Loucy (cell line): ENCODE measurements at regions not wholly inside any gene's neighbourhood (a gene's known extent, or its start where the extent isn't known, plus 50 kb on each side); places are given as distances from the start of the nearest gene placed in this dataset.

ENCODE experiments used
- H2AFZ ChIP-seq: fragments of 200-600 bp; sonication (generic); 2 replicates; pipeline ENCODE4 v1.6.0; 2016; ENCODE audit warnings: antibody characterized with exemption, mild to moderate bottlenecking, low read length, moderate library complexity
- H3F3A ChIP-seq: fragments of 200-600 bp; 2 replicates; pipeline ENCODE4 v1.6.0; 2016; ENCODE audit warnings: antibody characterized with exemption, low read depth, mild to moderate bottlenecking
- H3K27me3 ChIP-seq: fragments of 200-600 bp; sonication (generic); 2 replicates; pipeline ENCODE4 v1.6.1; 2014; ENCODE audit warnings: low read length, mild to moderate bottlenecking; ENCODE audit not compliant: insufficient read depth, poor library complexity, severe bottlenecking
- H3K36me3 ChIP-seq: fragments of 200-600 bp; sonication (generic); 2 replicates; pipeline ENCODE4 v1.6.1; 2016; ENCODE audit warnings: low read length; ENCODE audit not compliant: insufficient read depth
- H3K4me1 ChIP-seq: fragments of 200-600 bp; sonication (generic); 2 replicates; pipeline ENCODE4 v1.5.1; 2014; ENCODE audit warnings: low read length, mild to moderate bottlenecking; ENCODE audit not compliant: insufficient read depth, poor library complexity, severe bottlenecking
- H3K4me2 ChIP-seq: fragments of 200-600 bp; sonication (generic); 2 replicates; pipeline ENCODE4 v1.6.0; 2014; ENCODE audit warnings: antibody characterized with exemption, low read length, low read depth, mild to moderate bottlenecking; ENCODE audit not compliant: poor library complexity, severe bottlenecking
- H3K4me3 ChIP-seq: fragments of 200-600 bp; sonication (generic); 2 replicates; pipeline ENCODE4 v1.5.1; 2014; ENCODE audit warnings: low read length, mild to moderate bottlenecking, mixed read lengths; ENCODE audit not compliant: poor library complexity, severe bottlenecking
- H3K79me2 ChIP-seq: fragments of 200-600 bp; sonication (generic); 2 replicates; pipeline ENCODE4 v1.6.1; 2014; ENCODE audit warnings: low read length; ENCODE audit not compliant: insufficient read depth
- H3K9ac ChIP-seq: fragments of 200-600 bp; sonication (generic); 2 replicates; pipeline ENCODE4 v1.6.0; 2014; ENCODE audit warnings: mild to moderate bottlenecking, low read depth, low read length, moderate library complexity; ENCODE audit not compliant: poor library complexity, severe bottlenecking
- H3K9me2 ChIP-seq: fragments of 200-600 bp; sonication (generic); replicated peaks from 2 replicates; pipeline ENCODE4 v1.6.1; 2016; ENCODE audit warnings: low read depth, low read length, mixed read lengths
- H3K9me3 ChIP-seq: fragments of 200-600 bp; sonication (generic); 2 replicates; pipeline ENCODE4 v1.6.1; 2014; ENCODE audit warnings: mild to moderate bottlenecking, antibody characterized with exemption, low read length, low read depth; ENCODE audit not compliant: insufficient read depth
- H4K20me1 ChIP-seq: fragments of 200-600 bp; sonication (generic); 2 replicates; pipeline ENCODE4 v1.6.0; 2014; ENCODE audit warnings: antibody characterized with exemption, low read length, mild to moderate bottlenecking; ENCODE audit not compliant: insufficient read depth, poor library complexity, severe bottlenecking
- EZH2phosphoT487 ChIP-seq: fragments of 200-600 bp; IDR thresholded peaks from 2 replicates; pipeline ENCODE4 v1.6.1; 2018; ENCODE audit warnings: antibody characterized with exemption, mild to moderate bottlenecking, moderate library complexity, borderline replicate concordance
- TF ChIP-seq, protein P1 (sequence below): fragments of 200-600 bp; sonication (generic); conservative IDR thresholded peaks from 2 replicates; pipeline ENCODE4 v1.5.1; 2014; ENCODE audit warnings: mild to moderate bottlenecking, antibody characterized with exemption, low read length

GRCh38 chr4:11495291-11495690, 66.6 kb upstream of the HS3ST1 start:
- Histone ChIP-seq H3K27me3 (no peaks in the 10 kb centered on the region), H3K4me3 (no peak overlapping the region)

DNA sequence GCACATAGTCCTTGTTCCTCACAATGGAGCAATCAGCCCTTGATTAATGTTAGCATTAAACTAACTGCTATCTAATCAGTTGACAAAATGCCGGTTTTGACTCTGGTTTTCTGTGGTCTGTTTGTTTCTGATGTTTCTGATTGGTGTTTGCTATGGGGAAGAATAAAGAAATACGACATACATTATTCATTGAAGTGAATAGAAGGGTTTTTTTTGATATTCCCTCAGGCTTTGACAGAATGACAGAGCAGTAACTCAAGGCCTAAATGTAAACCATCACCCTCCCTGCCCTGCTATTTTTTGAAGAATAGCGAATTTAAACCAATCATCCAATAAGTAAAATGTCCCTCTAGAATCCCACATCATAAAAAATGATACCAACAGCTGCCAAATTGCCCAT, 65.5 kb upstream of the HS3ST1 start:
- no peaks in the 10 kb centered on the region for H4K20me1 ChIP-seq
- no peaks in the 10 kb centered on the region for H3K9me3 ChIP-seq
- no peak overlapping the region for H3K9ac ChIP-seq
- H3K9me2 ChIP-seq, result no peaks in the 10 kb centered on the region
- H3F3A ChIP-seq, result no peaks in the 10 kb centered on the region
- no peak overlapping the region for H3K4me2 ChIP-seq
- no peaks in the 10 kb centered on the region for H3K36me3 ChIP-seq
- no peak overlapping the region for H2AFZ ChIP-seq
- H3K4me3 ChIP-seq, result no peak overlapping the region
- TF ChIP-seq, protein P1, sequence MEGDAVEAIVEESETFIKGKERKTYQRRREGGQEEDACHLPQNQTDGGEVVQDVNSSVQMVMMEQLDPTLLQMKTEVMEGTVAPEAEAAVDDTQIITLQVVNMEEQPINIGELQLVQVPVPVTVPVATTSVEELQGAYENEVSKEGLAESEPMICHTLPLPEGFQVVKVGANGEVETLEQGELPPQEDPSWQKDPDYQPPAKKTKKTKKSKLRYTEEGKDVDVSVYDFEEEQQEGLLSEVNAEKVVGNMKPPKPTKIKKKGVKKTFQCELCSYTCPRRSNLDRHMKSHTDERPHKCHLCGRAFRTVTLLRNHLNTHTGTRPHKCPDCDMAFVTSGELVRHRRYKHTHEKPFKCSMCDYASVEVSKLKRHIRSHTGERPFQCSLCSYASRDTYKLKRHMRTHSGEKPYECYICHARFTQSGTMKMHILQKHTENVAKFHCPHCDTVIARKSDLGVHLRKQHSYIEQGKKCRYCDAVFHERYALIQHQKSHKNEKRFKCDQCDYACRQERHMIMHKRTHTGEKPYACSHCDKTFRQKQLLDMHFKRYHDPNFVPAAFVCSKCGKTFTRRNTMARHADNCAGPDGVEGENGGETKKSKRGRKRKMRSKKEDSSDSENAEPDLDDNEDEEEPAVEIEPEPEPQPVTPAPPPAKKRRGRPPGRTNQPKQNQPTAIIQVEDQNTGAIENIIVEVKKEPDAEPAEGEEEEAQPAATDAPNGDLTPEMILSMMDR, result no peak
- no peak for TF ChIP-seq EZH2phosphoT487
- no peaks in the 10 kb centered on the region for H3K27me3 ChIP-seq
- no peaks in the 10 kb centered on the region for H3K79me2 ChIP-seq
- no peaks in the 10 kb centered on the region for H3K4me1 ChIP-seq

More at GRCh38 chr4:11495291-11495690, 66.6 kb upstream of the HS3ST1 start:
- Histone ChIP-seq H3K36me3 (no peaks in the 10 kb centered on the region), H2AFZ (no peak overlapping the region), H3F3A (no peaks in the 10 kb centered on the region), H3K9me3 (no peaks in the 10 kb centered on the region), H3K4me2 (no peak overlapping the region), H3K9ac (no peak overlapping the region), H3K4me1 (no peaks in the 10 kb centered on the region), H3K79me2 (no peaks in the 10 kb centered on the region), H4K20me1 (no peaks in the 10 kb centered on the region), H3K9me2 (no peaks in the 10 kb centered on the region)
- no peak for TF ChIP-seq EZH2phosphoT487
- TF ChIP-seq, protein P1, result no peak

GRCh38 chr4:11489453-11490083, 60.9 kb upstream of the HS3ST1 start:
- Histone ChIP-seq H3K27me3 (no peaks in the 10 kb centered on the region), H4K20me1 (no peaks in the 10 kb centered on the region), H3K9me2 (no peaks in the 10 kb centered on the region), H2AFZ (no peak overlapping the region), H3K4me3 (no peak overlapping the region), H3F3A (no peaks in the 10 kb centered on the region), H3K36me3 (no peaks in the 10 kb centered on the region), H3K9me3 (no peaks in the 10 kb centered on the region), H3K9ac (no peak overlapping the region), H3K4me1 (peaks cover 24% of the 10 kb centered on the region), H3K79me2 (no peaks in the 10 kb centered on the region), H3K4me2 (no peak overlapping the region)
- TF ChIP-seq, protein P1, result no peak
- TF ChIP-seq EZH2phosphoT487, result no peak
